Hepatocyte (in vitro differentiated cells): ENCODE measurements at regions not wholly inside any gene's neighbourhood (a gene's known extent, or its start where the extent isn't known, plus 50 kb on each side); places are given as distances from the start of the nearest gene placed in this dataset.

Source experiments
- DNase-seq: peaks from one replicate; pipeline ENCODE4 v3.0.0-alpha.2; 2016; ENCODE audit warnings: low spot score
- H2AFZ ChIP-seq: fragments of 200-600 bp; sonication (generic); 2 replicates; pipeline ENCODE4 v1.6.0; 2016; ENCODE audit warnings: antibody characterized with exemption, mild to moderate bottlenecking
- H3K27ac ChIP-seq: fragments of 200-600 bp; sonication (generic); 2 replicates; pipeline ENCODE4 v1.5.1; 2016; ENCODE audit warnings: mild to moderate bottlenecking
- H3K27me3 ChIP-seq: fragments of 200-600 bp; sonication (generic); 2 replicates; pipeline ENCODE4 v1.6.1; 2016
- H3K36me3 ChIP-seq: fragments of 200-600 bp; sonication (generic); replicated peaks from 2 replicates; pipeline ENCODE4 v1.5.1; 2016; ENCODE audit warnings: low read depth; ENCODE audit not compliant: insufficient read depth
- H3K4me1 ChIP-seq: fragments of 200-600 bp; sonication (generic); 2 replicates; pipeline ENCODE4 v1.5.1; 2016; ENCODE audit warnings: mild to moderate bottlenecking, moderate library complexity; ENCODE audit not compliant: insufficient read depth
- H3K4me2 ChIP-seq: fragments of 200-600 bp; sonication (generic); 2 replicates; pipeline ENCODE4 v1.6.0; 2016
- H3K4me3 ChIP-seq: fragments of 200-600 bp; sonication (generic); 2 replicates; pipeline ENCODE4 v1.5.1; 2016; ENCODE audit warnings: mild to moderate bottlenecking
- H3K79me2 ChIP-seq: fragments of 200-600 bp; sonication (generic); 2 replicates; pipeline ENCODE4 v1.6.0; 2017; ENCODE audit warnings: mild to moderate bottlenecking
- H3K9me2 ChIP-seq: fragments of 200-600 bp; sonication (generic); replicated peaks from 2 replicates; pipeline ENCODE4 v1.6.0; 2017; ENCODE audit warnings: mild to moderate bottlenecking; ENCODE audit not compliant: insufficient read depth
- H3K9me3 ChIP-seq: fragments of 200-600 bp; sonication (generic); 2 replicates; pipeline ENCODE4 v1.5.1; 2016; ENCODE audit warnings: low read depth, mild to moderate bottlenecking
- H4K20me1 ChIP-seq: fragments of 200-600 bp; sonication (generic); 2 replicates; pipeline ENCODE4 v1.6.0; 2016; ENCODE audit warnings: mild to moderate bottlenecking; ENCODE audit not compliant: insufficient read depth, poor library complexity, severe bottlenecking
- EZH2 ChIP-seq: fragments of 200-600 bp; sonication (generic); IDR thresholded peaks from 2 replicates; pipeline ENCODE4 v1.6.1; 2016; ENCODE audit warnings: antibody characterized with exemption, mild to moderate bottlenecking, borderline replicate concordance
- EZH2phosphoT487 ChIP-seq: fragments of 200-600 bp; sonication (generic); IDR thresholded peaks from one replicate; pipeline ENCODE4 v1.6.1; 2018; ENCODE audit warnings: antibody characterized with exemption, mild to moderate bottlenecking, low read depth, moderate library complexity; ENCODE audit not compliant: unreplicated experiment, severe bottlenecking
- WGBS: methylation state at CpG from one replicate; pipeline ENCODE4 v1.1.6; 2016; ENCODE audit warnings: low lambda C conversion rate; ENCODE audit errors: missing lambda C conversion rate; 5-methylcytosine and 5-hydroxymethylcytosine counted together
- TF ChIP-seq, protein P1 (sequence below): fragments of 200-600 bp; sonication (generic); IDR thresholded peaks from 2 replicates; pipeline ENCODE4 v1.5.1; 2016; ENCODE audit warnings: antibody characterized with exemption, mild to moderate bottlenecking; ENCODE audit not compliant: poor library complexity

DNA sequence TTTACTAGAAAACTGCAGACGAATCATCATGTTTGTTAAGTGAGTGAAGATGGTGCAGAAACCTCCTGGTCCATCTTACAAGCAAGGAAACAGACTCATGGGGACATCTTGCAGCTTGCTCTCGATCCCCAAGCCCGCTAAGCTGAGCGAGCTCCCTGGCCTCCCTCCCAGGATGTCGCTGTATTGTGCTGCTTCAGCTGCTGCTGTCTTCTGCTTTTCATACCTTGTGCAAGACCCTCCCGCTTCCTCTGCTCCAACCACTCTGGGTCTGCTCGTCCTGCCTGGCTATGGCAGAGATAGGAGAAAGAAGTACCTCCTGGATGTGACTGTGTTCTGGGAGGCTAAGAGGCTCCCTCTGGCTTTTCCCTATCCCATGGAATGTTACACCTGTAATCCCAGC, 285.2 kb upstream of the FZD8 start:
- Histone ChIP-seq H3K9me2 (no peaks in the 10 kb centered on the region), H3K79me2 (no peaks in the 10 kb centered on the region), H4K20me1 (no peaks in the 10 kb centered on the region), H3K4me1 (peaks cover 11% of the 10 kb centered on the region), H3K4me3 (no peak overlapping the region), H3K27ac (no peak overlapping the region), H3K27me3 (no peaks in the 10 kb centered on the region), H2AFZ (no peak overlapping the region), H3K36me3 (no peaks in the 10 kb centered on the region), H3K4me2 (no peak overlapping the region), H3K9me3 (no peaks in the 10 kb centered on the region)
- DNase-seq, result no peak
- TF ChIP-seq EZH2, result no peak
- TF ChIP-seq, protein P1, sequence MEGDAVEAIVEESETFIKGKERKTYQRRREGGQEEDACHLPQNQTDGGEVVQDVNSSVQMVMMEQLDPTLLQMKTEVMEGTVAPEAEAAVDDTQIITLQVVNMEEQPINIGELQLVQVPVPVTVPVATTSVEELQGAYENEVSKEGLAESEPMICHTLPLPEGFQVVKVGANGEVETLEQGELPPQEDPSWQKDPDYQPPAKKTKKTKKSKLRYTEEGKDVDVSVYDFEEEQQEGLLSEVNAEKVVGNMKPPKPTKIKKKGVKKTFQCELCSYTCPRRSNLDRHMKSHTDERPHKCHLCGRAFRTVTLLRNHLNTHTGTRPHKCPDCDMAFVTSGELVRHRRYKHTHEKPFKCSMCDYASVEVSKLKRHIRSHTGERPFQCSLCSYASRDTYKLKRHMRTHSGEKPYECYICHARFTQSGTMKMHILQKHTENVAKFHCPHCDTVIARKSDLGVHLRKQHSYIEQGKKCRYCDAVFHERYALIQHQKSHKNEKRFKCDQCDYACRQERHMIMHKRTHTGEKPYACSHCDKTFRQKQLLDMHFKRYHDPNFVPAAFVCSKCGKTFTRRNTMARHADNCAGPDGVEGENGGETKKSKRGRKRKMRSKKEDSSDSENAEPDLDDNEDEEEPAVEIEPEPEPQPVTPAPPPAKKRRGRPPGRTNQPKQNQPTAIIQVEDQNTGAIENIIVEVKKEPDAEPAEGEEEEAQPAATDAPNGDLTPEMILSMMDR, result no peak
- no peak for TF ChIP-seq EZH2phosphoT487
- 71% methylated on average over 7 of the region's 7 CpGs for WGBS

DNA sequence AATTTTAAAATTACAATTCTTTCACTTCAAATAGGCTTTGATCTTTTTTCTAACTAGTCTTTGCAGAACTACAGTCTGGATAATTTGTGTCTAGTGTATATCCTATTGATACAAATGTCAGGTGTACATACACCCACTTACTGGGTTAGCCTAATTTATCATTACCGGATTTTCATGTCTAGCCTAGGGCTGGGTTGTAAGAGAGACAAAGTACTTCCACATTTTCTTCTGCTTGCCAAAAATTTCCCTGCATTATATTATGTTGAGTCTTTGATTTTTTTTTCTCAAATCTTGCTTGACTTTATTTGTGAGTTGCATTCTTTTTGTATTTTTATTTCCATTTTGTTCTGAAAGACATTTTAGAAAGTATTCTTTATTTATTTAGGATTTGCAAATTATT, 284.8 kb upstream of the FZD8 start:
- Histone ChIP-seq H3K4me2 (no peak overlapping the region), H3K4me1 (peaks cover 11% of the 10 kb centered on the region), H3K27ac (no peak overlapping the region), H3K79me2 (no peaks in the 10 kb centered on the region), H3K9me3 (no peaks in the 10 kb centered on the region), H3K4me3 (no peak overlapping the region), H4K20me1 (no peaks in the 10 kb centered on the region), H3K9me2 (no peaks in the 10 kb centered on the region), H3K36me3 (no peaks in the 10 kb centered on the region), H2AFZ (no peak overlapping the region), H3K27me3 (no peaks in the 10 kb centered on the region)
- WGBS, result 56% methylated on average over 1 of the region's 1 CpG
- TF ChIP-seq EZH2phosphoT487 (no peak), EZH2 (no peak)
- TF ChIP-seq, protein P1, result no peak
- no peak for DNase-seq

DNA sequence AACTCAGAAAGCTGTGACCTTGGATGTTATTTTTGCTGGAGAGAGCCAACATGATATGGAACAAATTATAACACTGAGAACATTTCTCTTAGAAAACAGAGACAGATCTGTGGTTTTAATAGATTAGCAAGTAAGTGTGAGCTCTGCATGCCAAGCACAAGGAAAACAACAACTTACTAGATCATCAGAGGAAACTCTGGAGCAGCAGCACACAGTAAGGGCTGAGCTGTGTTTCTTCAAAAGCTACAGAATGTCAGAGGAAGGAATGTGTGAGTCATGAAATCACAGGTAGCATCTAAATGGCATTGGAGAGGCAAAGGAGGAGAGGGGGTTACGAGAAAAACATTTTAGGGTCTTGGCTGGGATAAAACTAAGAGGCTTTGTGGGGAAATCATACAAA, 283.4 kb upstream of the FZD8 start:
- TF ChIP-seq EZH2phosphoT487 (no peak), EZH2 (no peak)
- TF ChIP-seq, protein P1, result no peak
- H3K4me2 ChIP-seq, result no peak overlapping the region

DNA sequence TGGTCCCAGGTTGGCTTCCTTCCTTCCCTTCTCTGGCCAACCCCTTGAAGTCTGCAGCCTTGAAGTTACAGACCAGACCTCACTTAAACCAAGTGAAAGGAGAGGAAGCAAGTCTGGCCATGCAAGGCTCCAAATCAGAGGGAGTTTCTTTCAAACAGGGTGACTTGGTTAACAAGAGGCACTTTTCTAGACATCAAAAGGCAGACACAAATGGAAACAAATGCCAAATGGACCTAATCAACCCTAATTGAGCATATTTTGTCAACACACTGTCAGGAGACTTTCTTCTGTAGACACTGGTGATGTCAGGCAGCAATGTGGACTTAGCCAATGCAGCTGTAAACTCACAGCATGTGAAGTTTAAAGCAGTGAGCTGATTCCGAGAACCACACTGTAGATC, 282.7 kb upstream of the FZD8 start:
- no peaks in the 10 kb centered on the region for H3K9me3 ChIP-seq
- H3K36me3 ChIP-seq, result no peaks in the 10 kb centered on the region
- H4K20me1 ChIP-seq, result no peaks in the 10 kb centered on the region
- no peak for DNase-seq
- H3K4me3 ChIP-seq, result no peak overlapping the region
- H2AFZ ChIP-seq, result no peak overlapping the region
- no peaks in the 10 kb centered on the region for H3K79me2 ChIP-seq
- H3K9me2 ChIP-seq, result no peaks in the 10 kb centered on the region
- H3K4me2 ChIP-seq, result no peak overlapping the region
- H3K4me1 ChIP-seq, result peaks cover 11% of the 10 kb centered on the region
- no peak overlapping the region for H3K27ac ChIP-seq
- 33% methylated on average over 1 of the region's 1 CpG for WGBS
- TF ChIP-seq, protein P1, result no peak
- TF ChIP-seq EZH2 (no peak), EZH2phosphoT487 (no peak)
- H3K27me3 ChIP-seq, result no peaks in the 10 kb centered on the region

More for the DNA sequence above, 283.4 kb upstream of the FZD8 start:
- 44% methylated on average over 1 of the region's 1 CpG for WGBS
- peaks cover 11% of the 10 kb centered on the region for H3K4me1 ChIP-seq
- no peaks in the 10 kb centered on the region for H3K27me3 ChIP-seq
- H2AFZ ChIP-seq, result no peak overlapping the region
- H3K4me3 ChIP-seq, result no peak overlapping the region
- no peaks in the 10 kb centered on the region for H4K20me1 ChIP-seq
- H3K36me3 ChIP-seq, result no peaks in the 10 kb centered on the region
- no peaks in the 10 kb centered on the region for H3K9me2 ChIP-seq
- no peaks in the 10 kb centered on the region for H3K9me3 ChIP-seq
- DNase-seq, result no peak
- no peaks in the 10 kb centered on the region for H3K79me2 ChIP-seq
- H3K27ac ChIP-seq, result no peak overlapping the region
